OCI-LY7 (cell line): ENCODE measurements at regions not wholly inside any gene's neighbourhood (a gene's known extent, or its start where the extent isn't known, plus 50 kb on each side); places are given as distances from the start of the nearest gene placed in this dataset.

Experiments
- BruUV-seq: library from RNA; stranded (reverse); fragments of 400-500 nt; replicated peaks from 2 replicates; lab custom pipeline; 2021; lab: Mats Ljungman, UMichigan
- CTCF ChIA-PET: fragments of 300-600 bp; sonication (Branson Sonifier 250); formaldehyde crosslinking; loops from one replicate; lab custom pipeline; 2022; ENCODE audit warnings: antibody characterized with exemption; ENCODE audit not compliant: unreplicated experiment; lab: Charles Lee
- POLR2A ChIA-PET: fragments of 300-600 bp; sonication (Branson Sonifier 250); formaldehyde crosslinking; loops from one replicate; lab custom pipeline; 2022; ENCODE audit warnings: antibody characterized with exemption; lab: Charles Lee
- DNase-seq: peaks from one replicate; pipeline ENCODE4 v3.0.0-alpha.2; 2015; ENCODE audit warnings: low spot score
- H2AFZ ChIP-seq: fragments of 200-600 bp; sonication (generic), shearing (Covaris generic); 2 replicates; pipeline ENCODE4 v1.6.1; 2014; ENCODE audit warnings: mild to moderate bottlenecking, antibody characterized with exemption, low read length, moderate library complexity
- H3K27ac ChIP-seq: fragments of 200-600 bp; sonication (generic); 2 replicates; pipeline ENCODE4 v1.5.1; 2014; ENCODE audit warnings: mixed run types, low read depth, mild to moderate bottlenecking, moderate library complexity, low read length, inconsistent platforms; ENCODE audit not compliant: poor library complexity, severe bottlenecking
- H3K36me3 ChIP-seq: fragments of 200-600 bp; sonication (generic); 2 replicates; pipeline ENCODE4 v1.6.1; 2014; ENCODE audit warnings: mild to moderate bottlenecking, antibody characterized with exemption, low read length, moderate library complexity, mixed read lengths; ENCODE audit not compliant: insufficient read depth
- H3K4me1 ChIP-seq: fragments of 200-600 bp; sonication (generic); 2 replicates; pipeline ENCODE4 v1.5.1; 2014; ENCODE audit warnings: mild to moderate bottlenecking, low read length; ENCODE audit not compliant: insufficient read depth, poor library complexity, severe bottlenecking
- H3K4me2 ChIP-seq: fragments of 200-600 bp; sonication (generic); 2 replicates; pipeline ENCODE4 v1.6.1; 2014; ENCODE audit warnings: mild to moderate bottlenecking, low read length
- H3K4me3 ChIP-seq: fragments of 200-600 bp; sonication (generic); 2 replicates; pipeline ENCODE4 v1.5.1; 2014; ENCODE audit warnings: mild to moderate bottlenecking, low read depth, low read length; ENCODE audit not compliant: poor library complexity, severe bottlenecking
- H3K79me2 ChIP-seq: fragments of 200-600 bp; sonication (generic); 2 replicates; pipeline ENCODE4 v1.6.1; 2016; ENCODE audit warnings: low read depth, mild to moderate bottlenecking, low read length, moderate library complexity, mixed read lengths; ENCODE audit not compliant: insufficient read depth
- H3K9me2 ChIP-seq: fragments of 200-600 bp; sonication (generic); 2 replicates; pipeline ENCODE4 v1.6.1; 2016; ENCODE audit warnings: mild to moderate bottlenecking, low read length, mixed read lengths; ENCODE audit not compliant: insufficient read depth
- H3K9me3 ChIP-seq: fragments of 200-600 bp; sonication (generic); 2 replicates; pipeline ENCODE4 v1.6.1; 2014; ENCODE audit warnings: mild to moderate bottlenecking, mixed run types, low read length, mixed read lengths
- H4K20me1 ChIP-seq: fragments of 200-600 bp; sonication (generic); 2 replicates; pipeline ENCODE4 v1.6.1; 2014; ENCODE audit warnings: mild to moderate bottlenecking, antibody characterized with exemption, low read length, moderate library complexity, mixed read lengths; ENCODE audit not compliant: insufficient read depth
- CTCF ChIP-seq: fragments of 200-600 bp; sonication (generic); conservative IDR thresholded peaks from 2 replicates; pipeline ENCODE4 v1.5.1; 2014; ENCODE audit warnings: mild to moderate bottlenecking, antibody characterized with exemption, low read length, moderate library complexity, mixed read lengths
- EZH2phosphoT487 ChIP-seq: fragments of 200-600 bp; sonication (generic); IDR thresholded peaks from 2 replicates; pipeline ENCODE4 v1.6.1; 2018; ENCODE audit warnings: low read depth, borderline replicate concordance, mild to moderate bottlenecking, mixed run types, antibody characterized with exemption, low read length, moderate library complexity, mixed read lengths
- intact Hi-C: fragments of 100-400 bp; cut with micrococcal nuclease; formaldehyde crosslinking; loops from one replicate; pipeline ENCODE4 v1.10.0; 2022; ENCODE audit not compliant: unreplicated experiment

GRCh38 chr7:98705626-98706025, 88.5 kb downstream of the NPTX2 start:
- no peaks in the 10 kb centered on the region for H4K20me1 ChIP-seq
- no TSS peak for BruUV-seq
- intact Hi-C loops, result no loop called here
- no peak for DNase-seq
- TF ChIP-seq CTCF, result no peak
- TF ChIP-seq EZH2phosphoT487, result no peak
- H3K27ac ChIP-seq, result no peak overlapping the region
- no peak overlapping the region for H3K4me2 ChIP-seq
- no peaks in the 10 kb centered on the region for H3K79me2 ChIP-seq
- no peak overlapping the region for H2AFZ ChIP-seq
- peaks cover 40% of the 10 kb centered on the region for H3K4me1 ChIP-seq
- no peaks in the 10 kb centered on the region for H3K9me2 ChIP-seq
- H3K9me3 ChIP-seq, result no peaks in the 10 kb centered on the region
- no peak overlapping the region for H3K4me3 ChIP-seq
- POLR2A ChIA-PET, result interaction anchor here (0.7 to 1.0 kb wide), 2 partner anchors 16 to 66 kb away, joined by 3 to 5 read pairs; no protein-coding TSS in a partner anchor
- CTCF ChIA-PET, result no interaction called here
- no peaks in the 10 kb centered on the region for H3K36me3 ChIP-seq

- no peak for DNase-seq
- Histone ChIP-seq H3K4me1 (peaks cover 25% of the 10 kb centered on the region), H3K9me2 (no peaks in the 10 kb centered on the region), H3K9me3 (no peaks in the 10 kb centered on the region), H3K4me2 (no peak overlapping the region), H3K36me3 (no peaks in the 10 kb centered on the region), H3K79me2 (no peaks in the 10 kb centered on the region), H4K20me1 (no peaks in the 10 kb centered on the region), H3K27ac (no peak overlapping the region), H2AFZ (no peak overlapping the region), H3K4me3 (no peak overlapping the region)
- ChIA-PET CTCF (no interaction called here), POLR2A (no interaction called here)
- TF ChIP-seq CTCF (no peak), EZH2phosphoT487 (no peak)
- intact Hi-C loops, result no loop called here
- BruUV-seq, result no TSS peak
Observed at GRCh38 chr7:98707076-98707475, 90.0 kb downstream of the NPTX2 start.

- DNase-seq, result no peak
- no TSS peak for BruUV-seq
- no peak for TF ChIP-seq CTCF
- TF ChIP-seq EZH2phosphoT487, result no peak
- H3K4me2 ChIP-seq, result no peak overlapping the region
- H3K4me3 ChIP-seq, result no peak overlapping the region
- no peaks in the 10 kb centered on the region for H4K20me1 ChIP-seq
- H3K27ac ChIP-seq, result no peak overlapping the region
- H3K36me3 ChIP-seq, result no peaks in the 10 kb centered on the region
- H3K9me3 ChIP-seq, result no peaks in the 10 kb centered on the region
- POLR2A ChIA-PET, result interaction anchor here (1.2 kb wide), 1 partner anchor 11 kb away, joined by 3 read pairs; no protein-coding TSS in a partner anchor
- H3K79me2 ChIP-seq, result no peaks in the 10 kb centered on the region
- CTCF ChIA-PET, result no interaction called here
- no peaks in the 10 kb centered on the region for H3K9me2 ChIP-seq
- intact Hi-C loops, result no loop called here
- H3K4me1 ChIP-seq, result peaks cover 11% of the 10 kb centered on the region
- H2AFZ ChIP-seq, result no peak overlapping the region
Observed at GRCh38 chr7:98711945-98712344, 94.9 kb downstream of the NPTX2 start.
